ENCODE measurements at regions not wholly inside any gene's neighbourhood (a gene's known extent, or its start where the extent isn't known, plus 50 kb on each side); places are given as distances from the start of the nearest gene placed in this dataset.

DNA sequence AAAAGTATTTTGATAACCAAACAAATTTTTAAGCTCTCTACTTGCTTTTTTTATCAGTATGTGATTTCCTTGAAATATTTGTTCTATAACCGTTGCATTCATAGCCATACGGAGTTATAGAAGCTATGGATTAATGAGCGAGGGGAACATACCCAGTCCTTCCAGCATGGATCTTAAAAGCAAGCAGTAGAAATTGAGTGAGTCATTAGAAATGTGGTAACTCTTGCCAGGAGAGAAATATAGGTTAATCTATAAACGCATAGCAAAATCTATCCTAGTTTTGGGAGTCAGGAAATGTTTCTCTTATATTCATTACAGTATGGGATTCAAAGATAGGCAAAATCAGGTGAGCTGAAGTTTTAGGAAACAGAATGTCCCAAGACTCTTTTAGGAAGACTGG lies 507.4 kb downstream of the DACH1 start:
- Histone ChIP-seq H3K9ac (ENCODE audit: control insufficient read depth, extremely low read depth, insufficient read depth, low read length) (no peak overlapping the region), H3K79me2 (ENCODE audit: control insufficient read depth, insufficient read depth, low read length) (no peaks in the 10 kb centered on the region), H3K4me1 (ENCODE audit: control insufficient read depth, extremely low read depth, insufficient read depth, low read length) (no peaks in the 10 kb centered on the region), H3K9me1 (ENCODE audit: control insufficient read depth, extremely low read depth, insufficient read depth, low read length) (no peaks in the 10 kb centered on the region), H3K9me3 (ENCODE audit: control insufficient read depth, low read depth, low read length) (no peaks in the 10 kb centered on the region), H3K27me3 (ENCODE audit: control insufficient read depth, extremely low read depth, insufficient read depth, low read length) (no peaks in the 10 kb centered on the region), H4K20me1 (ENCODE audit: control insufficient read depth, extremely low read depth, insufficient read depth, low read length) (no peaks in the 10 kb centered on the region), H3K4me3 (ENCODE audit: control insufficient read depth in 2 of 3, extremely low read depth in 1 of 3, insufficient read depth in 2 of 3, low read depth in 1 of 3, low read length in 3 of 3) (no peak overlapping the region), H3K4me2 (ENCODE audit: control insufficient read depth, extremely low read depth, insufficient read depth, low read depth, low read length) (no peak overlapping the region), H3K27ac (ENCODE audit: control insufficient read depth, insufficient read depth, low read length) (no peak overlapping the region), H3K36me3 (ENCODE audit: control insufficient read depth in 2 of 2, extremely low read depth in 1 of 2, insufficient read depth in 2 of 2, low read length in 2 of 2) (no peaks in the 10 kb centered on the region), H2AFZ (ENCODE audit: control insufficient read depth, low read length) (no peak overlapping the region)
- TF ChIP-seq, protein P1, sequence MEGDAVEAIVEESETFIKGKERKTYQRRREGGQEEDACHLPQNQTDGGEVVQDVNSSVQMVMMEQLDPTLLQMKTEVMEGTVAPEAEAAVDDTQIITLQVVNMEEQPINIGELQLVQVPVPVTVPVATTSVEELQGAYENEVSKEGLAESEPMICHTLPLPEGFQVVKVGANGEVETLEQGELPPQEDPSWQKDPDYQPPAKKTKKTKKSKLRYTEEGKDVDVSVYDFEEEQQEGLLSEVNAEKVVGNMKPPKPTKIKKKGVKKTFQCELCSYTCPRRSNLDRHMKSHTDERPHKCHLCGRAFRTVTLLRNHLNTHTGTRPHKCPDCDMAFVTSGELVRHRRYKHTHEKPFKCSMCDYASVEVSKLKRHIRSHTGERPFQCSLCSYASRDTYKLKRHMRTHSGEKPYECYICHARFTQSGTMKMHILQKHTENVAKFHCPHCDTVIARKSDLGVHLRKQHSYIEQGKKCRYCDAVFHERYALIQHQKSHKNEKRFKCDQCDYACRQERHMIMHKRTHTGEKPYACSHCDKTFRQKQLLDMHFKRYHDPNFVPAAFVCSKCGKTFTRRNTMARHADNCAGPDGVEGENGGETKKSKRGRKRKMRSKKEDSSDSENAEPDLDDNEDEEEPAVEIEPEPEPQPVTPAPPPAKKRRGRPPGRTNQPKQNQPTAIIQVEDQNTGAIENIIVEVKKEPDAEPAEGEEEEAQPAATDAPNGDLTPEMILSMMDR (optimal IDR thresholded peaks at IDR 0.05 in 1 of 3, IDR thresholded peaks at IDR 0.05 in 1 of 3, conservative IDR thresholded peaks at IDR 0.05 in 1 of 3; ENCODE audit: extremely low read depth in 1 of 3, insufficient read depth in 2 of 3, low read length in 3 of 3): no peak
- no peak for TF ChIP-seq EZH2 (IDR thresholded peaks at IDR 0.05; ENCODE audit: low read length)
- FAIRE-seq (no peak), DNase-seq (ENCODE audit: low read depth, low spot score) (no peak)
- dilution Hi-C loops (cut with MboI; ENCODE audit: extremely low pct_ligation_motif_present, low sequenced_read_pairs): no loop called here

DNA sequence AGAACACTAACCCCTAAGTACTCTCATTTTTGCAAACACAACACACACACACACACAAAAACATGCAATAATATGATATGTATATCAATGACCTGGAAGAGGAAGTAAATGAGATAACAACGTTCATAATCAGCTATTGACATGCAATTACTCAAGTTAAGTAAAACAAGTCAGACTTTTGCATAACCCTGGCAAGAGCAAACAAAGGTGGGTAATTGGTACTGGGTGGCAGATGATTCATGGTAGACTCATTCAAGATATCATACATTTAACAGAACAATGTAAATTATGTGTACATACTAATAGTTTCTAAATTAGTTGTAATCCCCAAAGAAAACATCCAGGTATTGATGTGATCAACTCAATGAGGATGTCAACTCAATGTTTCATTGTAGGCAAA lies 508.8 kb downstream of the DACH1 start:
- Histone ChIP-seq H3K27ac (ENCODE audit: control insufficient read depth, insufficient read depth, low read length) (no peak overlapping the region), H3K4me2 (ENCODE audit: control insufficient read depth, extremely low read depth, insufficient read depth, low read depth, low read length) (no peak overlapping the region), H3K9me3 (ENCODE audit: control insufficient read depth, low read depth, low read length) (no peaks in the 10 kb centered on the region), H4K20me1 (ENCODE audit: control insufficient read depth, extremely low read depth, insufficient read depth, low read length) (no peaks in the 10 kb centered on the region), H3K36me3 (ENCODE audit: control insufficient read depth in 2 of 2, extremely low read depth in 1 of 2, insufficient read depth in 2 of 2, low read length in 2 of 2) (no peaks in the 10 kb centered on the region), H2AFZ (ENCODE audit: control insufficient read depth, low read length) (no peak overlapping the region), H3K4me1 (ENCODE audit: control insufficient read depth, extremely low read depth, insufficient read depth, low read length) (no peaks in the 10 kb centered on the region), H3K4me3 (ENCODE audit: control insufficient read depth in 2 of 3, extremely low read depth in 1 of 3, insufficient read depth in 2 of 3, low read depth in 1 of 3, low read length in 3 of 3) (no peak overlapping the region), H3K9me1 (ENCODE audit: control insufficient read depth, extremely low read depth, insufficient read depth, low read length) (no peaks in the 10 kb centered on the region), H3K79me2 (ENCODE audit: control insufficient read depth, insufficient read depth, low read length) (no peaks in the 10 kb centered on the region), H3K27me3 (ENCODE audit: control insufficient read depth, extremely low read depth, insufficient read depth, low read length) (no peaks in the 10 kb centered on the region), H3K9ac (ENCODE audit: control insufficient read depth, extremely low read depth, insufficient read depth, low read length) (no peak overlapping the region)
- TF ChIP-seq EZH2 (IDR thresholded peaks at IDR 0.05; ENCODE audit: low read length): no peak
- TF ChIP-seq, protein P1 (optimal IDR thresholded peaks at IDR 0.05 in 1 of 3, IDR thresholded peaks at IDR 0.05 in 1 of 3, conservative IDR thresholded peaks at IDR 0.05 in 1 of 3; ENCODE audit: extremely low read depth in 1 of 3, insufficient read depth in 2 of 3, low read length in 3 of 3): no peak
- FAIRE-seq: no peak
- dilution Hi-C loops (cut with MboI; ENCODE audit: extremely low pct_ligation_motif_present, low sequenced_read_pairs): no loop called here
- DNase-seq (ENCODE audit: low read depth, low spot score): no peak
